NCI-H2171 treated with DMSO at 0.1 percent for 48 hours (cell line): ENCODE measurements at regions not wholly inside any gene's neighbourhood (a gene's known extent, or its start where the extent isn't known, plus 50 kb on each side); places are given as distances from the start of the nearest gene placed in this dataset.
"Not testable (repeated sequence)": the region's sequence is repeated elsewhere in the genome, so short reads cannot be mapped to it uniquely, and the experiment has no call there.

Source experiments
- DNase-seq: peaks from one replicate; lab custom pipeline; 2025; lab: John Stamatoyannopoulos, UW

DNA sequence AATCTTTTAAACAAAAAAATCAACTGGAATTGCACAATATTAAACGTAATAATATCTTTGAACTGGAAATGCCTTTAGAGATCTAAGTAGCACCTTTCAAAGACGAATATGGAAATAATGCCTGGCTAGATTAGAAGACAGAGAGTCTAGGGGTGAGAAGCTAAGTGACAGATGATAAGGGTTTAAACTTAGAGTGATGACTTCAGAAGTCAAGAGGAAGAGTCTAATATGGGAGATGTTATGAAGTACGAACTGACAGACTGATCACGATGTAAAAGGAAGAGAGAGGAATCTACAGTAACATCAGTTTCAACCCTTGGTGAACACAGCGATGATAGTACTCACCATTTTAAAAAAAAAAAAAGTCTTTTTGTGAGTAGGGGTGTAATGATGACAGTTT is 57.9 kb downstream of the HINT1 start:
- no peak for DNase-seq

DNA sequence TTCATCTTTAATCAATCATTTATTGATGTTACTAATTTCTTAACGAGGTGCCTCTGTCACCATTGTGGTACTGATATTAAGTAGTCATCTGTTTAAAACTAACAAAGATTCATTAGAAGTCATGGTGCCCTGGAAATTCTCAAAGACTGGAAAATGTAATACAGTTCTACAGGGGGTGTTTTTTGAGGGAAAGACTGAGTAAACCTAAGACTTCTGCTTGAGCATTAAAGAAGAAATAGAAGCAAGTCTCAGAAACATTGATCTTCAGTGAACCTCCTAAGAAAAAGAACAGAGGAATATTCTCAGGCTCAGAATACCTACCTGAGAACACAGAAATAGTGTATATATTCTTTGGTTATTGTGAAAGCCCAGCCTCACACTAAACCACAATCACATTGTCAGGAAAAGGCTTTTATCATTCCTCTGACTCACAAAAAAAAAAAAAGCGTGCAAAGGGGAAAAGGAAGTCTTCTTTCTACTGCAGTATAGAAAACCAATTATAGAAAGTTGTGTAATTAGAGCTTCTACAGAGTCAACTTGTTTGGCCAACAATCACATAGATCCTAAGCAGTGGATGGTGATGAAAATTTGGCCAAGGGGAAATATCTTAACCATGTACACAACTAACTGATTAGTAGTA is 60.8 kb downstream of the HINT1 start:
- DNase-seq, result no peak

DNA sequence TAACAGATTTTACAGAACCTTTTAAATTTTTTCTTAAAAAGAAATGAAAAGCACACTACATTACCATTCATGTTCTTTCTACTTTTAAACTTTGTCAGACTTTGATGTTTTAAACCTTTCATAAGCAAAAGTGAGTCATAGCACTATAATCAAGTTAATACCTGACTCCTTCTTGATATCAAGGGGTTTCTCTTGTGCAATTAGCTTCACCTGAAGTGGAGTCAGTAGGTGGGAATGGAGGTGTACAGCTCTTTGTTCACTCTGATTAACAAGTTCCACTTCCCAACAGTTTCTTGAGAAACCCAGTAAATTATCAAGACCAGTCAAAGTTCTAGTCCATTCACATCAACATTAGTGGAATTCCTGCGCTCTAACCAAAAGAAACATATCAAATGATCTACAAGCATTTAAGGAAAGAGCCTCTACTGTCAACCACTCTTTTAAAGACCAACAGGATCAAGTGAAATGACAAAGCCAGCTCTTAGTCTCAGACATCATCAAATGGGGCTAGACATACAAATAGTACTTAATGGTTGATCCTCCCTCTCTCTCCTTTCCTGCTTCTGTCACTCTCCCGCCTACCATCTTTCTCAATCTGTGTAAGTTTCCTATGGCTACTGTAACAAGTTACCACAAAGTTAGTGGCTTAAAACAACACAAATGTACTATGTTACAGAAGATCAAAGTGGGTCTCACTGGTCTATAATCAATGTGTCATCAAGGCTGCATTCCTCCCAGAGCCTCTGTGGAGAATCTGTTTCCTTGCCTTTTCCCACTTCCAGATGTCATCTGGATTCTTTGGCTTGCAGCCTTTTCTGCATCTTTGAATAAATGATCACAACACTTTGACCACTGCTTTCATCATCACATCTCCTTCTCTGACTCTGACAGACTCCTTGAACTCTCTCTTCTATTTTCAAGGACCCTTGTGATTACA is 68.0 kb downstream of the HINT1 start:
- no peak for DNase-seq

DNA sequence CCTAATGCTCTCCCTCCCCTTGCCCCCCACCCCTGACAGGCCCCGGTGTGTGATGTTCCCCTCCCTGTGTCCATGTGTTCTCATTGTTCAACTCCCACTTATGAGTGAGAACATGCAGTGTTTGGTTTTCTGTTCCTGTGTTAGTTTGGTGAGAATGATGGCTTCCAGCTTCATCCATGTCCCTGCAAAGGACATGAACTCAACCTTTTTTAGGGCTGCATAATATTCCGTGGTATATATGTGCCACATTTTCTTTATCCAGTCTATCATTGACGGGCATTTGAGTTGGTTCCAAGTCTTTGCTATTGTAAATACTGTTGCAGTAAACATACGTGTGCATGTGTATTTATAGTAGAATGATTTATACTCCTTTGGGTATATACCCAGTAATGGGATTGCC is 69.5 kb downstream of the HINT1 start:
- not testable (repeated sequence) for DNase-seq

DNA sequence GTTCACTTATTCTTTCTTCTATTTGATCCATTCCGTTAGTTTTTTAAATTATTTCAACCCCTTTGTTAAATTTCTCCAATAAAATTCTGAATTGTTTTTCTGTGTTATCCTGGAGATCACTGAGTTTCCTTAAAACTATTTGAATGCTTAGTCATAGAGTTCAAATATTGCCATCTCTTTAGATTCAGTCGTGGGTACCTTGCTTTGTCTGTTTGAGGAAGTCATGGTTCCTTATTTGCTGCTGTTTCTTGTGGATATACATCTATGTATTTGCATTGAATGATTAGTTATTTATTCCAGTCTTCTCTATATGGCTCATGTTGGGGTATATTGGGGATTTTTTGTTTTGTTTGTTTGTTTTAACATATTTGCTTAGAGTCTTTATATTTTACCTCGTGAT is 80.6 kb downstream of the HINT1 start:
- no peak for DNase-seq

DNA sequence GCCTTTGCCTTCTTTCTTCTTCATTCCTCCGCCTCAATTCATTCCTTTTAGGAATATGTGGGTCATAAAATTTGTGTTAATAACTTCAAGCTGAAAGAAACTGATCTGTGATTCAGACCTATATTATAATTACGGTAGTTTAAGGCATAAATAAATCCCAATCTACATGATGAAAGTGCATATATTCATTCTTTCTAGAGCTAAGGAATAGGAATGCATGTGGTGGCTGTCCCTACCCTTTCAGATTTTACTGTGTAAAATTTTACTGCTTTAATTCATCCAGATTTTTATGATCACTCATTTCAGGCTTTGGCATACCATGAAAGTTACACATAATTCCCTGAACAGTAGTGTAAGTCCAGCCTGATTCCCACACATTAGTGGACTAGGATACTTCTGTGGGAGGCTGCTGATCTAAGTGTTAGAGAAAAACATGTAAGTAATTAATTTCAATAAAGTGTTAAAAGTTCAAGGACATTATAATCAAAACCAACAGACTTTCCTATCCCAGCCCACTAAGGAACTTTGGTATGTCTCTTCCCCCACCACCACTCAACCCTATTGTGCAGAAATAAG is 83.1 kb downstream of the HINT1 start:
- DNase-seq, result no peak

DNA sequence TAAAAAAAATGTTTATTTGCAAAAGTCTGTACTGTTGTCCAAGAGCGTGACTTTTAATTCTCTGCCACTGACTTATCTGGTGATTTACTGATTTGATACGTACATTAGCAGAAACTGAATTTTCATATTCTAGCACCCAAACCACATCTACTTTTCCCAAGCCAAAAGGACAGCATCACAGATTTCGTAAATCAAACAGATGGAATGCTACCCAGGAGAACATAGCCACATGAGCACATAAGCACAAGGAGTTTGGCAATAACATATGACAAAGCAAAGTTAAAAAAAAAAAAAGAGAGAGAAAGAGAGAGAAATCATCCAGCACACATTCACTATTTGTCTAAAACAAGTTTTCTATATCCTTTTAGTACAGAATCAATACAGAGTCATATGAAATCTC is 83.7 kb downstream of the HINT1 start:
- DNase-seq, result no peak

DNA sequence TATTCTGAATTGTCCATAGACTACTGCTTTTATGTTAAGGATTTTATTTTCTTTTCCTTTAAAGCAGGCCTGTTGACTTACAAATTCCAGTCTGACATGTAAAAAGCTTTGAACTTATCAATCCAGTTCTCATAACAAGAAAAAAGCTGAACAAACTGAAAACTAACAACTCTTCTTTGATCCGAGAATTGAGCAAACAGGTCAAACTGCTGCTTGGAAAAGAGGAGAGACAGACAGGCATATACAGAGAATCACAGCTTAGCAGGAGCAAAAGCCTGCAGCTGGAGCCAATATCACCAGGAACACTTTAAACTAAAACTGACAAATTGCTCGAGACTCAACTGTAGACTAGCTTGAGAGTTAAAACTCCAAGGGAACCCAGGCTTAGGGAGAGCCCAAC is 85.8 kb downstream of the HINT1 start:
- DNase-seq, result no peak

DNA sequence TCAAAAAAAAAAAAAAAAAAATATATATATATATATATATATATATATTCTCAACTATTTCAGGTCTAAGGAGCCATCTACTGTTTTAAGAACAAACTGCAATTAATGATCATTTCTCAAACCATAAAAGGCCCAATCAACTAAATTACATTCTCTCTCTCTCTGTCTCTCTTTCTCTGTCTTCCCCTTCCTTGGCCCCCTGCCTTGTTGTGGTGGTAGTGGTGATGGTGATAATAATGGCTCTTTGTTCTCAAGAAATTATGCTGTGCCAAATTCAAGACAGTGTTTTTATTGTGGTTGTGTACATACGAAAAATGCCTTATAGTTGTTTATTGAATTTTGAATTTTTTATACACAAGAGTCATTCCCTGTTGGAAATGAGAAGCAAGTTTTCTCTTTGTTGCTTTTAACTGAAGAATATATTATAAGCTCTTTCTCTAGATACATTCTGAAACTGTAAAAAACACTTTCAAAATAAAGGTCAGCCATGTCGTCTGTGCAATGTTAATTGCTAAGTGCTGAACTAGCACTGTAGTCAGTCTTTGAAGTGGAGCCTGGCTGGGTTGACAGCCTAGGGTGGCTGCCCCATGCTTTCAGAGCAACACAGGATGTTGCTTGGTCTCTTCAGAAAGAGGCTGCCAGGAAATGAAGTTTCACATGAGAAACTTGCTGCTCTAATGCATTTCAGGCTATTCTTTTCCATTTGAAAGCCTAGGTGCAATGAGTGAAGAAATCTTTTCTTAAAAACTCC is 96.0 kb downstream of the HINT1 start:
- DNase-seq, result no peak

DNA sequence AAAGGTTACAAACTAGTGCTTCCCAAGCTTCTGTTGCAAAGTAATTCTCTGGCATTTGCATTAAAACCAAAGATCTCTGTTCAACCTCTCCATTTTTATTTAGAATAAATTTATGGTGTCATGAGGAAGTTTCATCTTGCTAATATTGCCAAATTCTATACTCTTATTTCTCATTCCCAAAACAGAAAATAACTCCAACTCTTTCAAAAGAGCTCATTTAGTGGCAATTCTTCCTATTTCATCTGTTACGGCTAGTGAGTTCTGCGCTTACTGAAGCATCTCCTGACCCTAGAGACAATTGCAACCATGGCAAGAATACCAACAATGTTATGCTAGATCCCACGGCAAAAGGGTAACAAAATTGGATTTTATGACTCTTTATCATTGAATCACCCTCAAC is 97.0 kb downstream of the HINT1 start:
- DNase-seq, result no peak

DNA sequence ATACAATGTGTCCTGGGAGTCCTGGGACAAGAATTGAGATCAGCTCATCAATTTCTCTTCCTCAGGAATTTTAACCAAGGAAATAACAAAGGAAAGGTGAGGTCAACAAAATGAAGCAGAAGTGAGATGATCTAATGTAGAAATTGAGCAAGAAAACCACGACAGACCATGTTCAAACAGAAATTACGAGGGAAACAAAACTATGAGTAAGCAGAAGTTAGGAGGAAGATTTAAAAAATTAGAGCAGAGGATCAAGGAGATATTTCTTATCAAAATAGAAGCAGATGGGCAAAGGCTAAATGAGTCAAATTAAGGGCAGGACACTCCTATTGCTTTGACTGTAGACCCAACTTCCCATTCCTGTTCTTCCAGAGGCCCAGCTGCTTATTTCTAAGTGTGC is 97.4 kb downstream of the HINT1 start:
- no peak for DNase-seq

DNA sequence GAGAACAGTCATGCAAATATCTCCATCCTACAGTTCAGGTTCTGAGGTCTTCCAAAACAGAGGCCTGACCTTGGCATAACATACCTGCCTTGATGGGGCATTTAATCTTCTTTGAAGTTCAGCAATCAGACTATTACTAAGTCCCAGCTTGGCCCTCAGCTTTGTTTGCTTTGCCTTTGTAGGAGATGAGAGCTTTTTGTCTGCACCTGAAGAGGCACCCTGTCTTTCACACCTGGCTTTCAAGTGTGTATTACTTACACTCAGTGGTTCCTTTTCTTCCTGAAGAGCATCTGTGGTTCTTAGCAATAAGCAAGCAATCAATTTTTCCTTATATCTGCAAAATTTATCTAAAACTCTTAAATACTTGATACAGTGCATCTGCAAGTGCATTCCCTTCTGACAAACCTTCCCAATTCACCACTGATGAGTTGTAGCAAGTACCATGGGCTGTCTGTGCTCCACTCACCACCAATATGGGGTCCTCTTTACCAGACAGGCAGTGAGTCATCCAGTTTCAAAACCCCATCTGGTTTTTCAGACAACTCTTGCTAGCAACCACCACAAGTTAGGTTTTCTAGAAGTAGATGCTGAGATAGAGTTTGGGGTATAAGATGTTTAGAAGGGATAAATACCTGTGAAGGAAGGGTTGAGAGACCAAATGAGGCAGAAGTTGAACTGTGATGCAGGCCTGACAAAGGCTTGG is 100.2 kb downstream of the HINT1 start:
- DNase-seq, result no peak

DNA sequence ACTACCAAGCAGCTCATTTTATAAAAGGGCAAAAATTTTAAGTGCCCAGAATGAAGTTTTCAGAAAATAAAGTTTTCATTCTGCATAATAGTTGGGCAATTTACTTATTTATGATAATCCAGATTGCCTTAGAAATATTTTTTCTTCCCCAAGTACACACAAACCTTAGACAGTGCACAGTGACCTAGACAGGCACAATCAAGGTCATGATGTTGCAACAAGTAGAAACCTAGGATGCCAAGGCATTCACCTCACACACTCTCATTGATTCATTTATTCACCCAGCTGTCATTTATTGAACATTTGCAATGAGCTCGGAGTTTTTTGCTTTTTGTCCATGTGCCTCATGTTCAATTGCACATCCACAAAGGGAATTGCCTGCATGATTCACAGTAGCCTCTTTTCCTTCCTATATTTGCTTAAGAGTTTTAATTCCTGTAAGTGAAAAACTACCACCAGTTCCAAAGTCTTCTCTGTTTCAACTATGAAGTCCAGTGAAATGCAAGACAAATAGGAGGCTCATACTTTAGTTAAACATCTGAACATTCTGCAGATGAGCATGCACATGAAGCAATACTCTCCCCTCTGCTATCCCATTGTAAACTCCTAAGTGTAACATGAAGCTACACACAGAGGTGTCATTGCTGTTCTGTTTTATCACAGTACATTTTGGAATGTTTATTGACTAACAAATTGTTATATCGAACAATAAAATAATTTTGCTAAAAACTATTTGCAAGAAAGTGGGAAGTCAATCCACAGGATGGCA is 122.9 kb downstream of the HINT1 start:
- no peak for DNase-seq

DNA sequence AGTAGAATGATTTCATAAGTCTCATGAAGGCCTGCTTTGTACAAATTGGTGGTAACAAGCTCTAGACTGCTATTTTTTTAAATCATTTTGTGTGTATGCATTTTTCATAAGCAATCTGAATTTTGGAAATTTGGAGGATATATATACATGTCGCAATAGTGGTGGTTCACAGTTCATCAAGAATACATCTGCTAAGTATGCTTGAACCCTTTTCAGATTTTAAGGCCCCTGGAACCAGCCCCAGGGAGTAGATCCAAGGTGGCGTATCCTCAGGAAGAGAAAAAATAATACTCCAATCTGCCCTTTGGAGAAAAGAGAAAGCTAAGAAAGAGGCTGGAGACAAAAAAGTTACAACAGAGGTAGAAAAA is 141.6 kb downstream of the HINT1 start:
- DNase-seq, result no peak

DNA sequence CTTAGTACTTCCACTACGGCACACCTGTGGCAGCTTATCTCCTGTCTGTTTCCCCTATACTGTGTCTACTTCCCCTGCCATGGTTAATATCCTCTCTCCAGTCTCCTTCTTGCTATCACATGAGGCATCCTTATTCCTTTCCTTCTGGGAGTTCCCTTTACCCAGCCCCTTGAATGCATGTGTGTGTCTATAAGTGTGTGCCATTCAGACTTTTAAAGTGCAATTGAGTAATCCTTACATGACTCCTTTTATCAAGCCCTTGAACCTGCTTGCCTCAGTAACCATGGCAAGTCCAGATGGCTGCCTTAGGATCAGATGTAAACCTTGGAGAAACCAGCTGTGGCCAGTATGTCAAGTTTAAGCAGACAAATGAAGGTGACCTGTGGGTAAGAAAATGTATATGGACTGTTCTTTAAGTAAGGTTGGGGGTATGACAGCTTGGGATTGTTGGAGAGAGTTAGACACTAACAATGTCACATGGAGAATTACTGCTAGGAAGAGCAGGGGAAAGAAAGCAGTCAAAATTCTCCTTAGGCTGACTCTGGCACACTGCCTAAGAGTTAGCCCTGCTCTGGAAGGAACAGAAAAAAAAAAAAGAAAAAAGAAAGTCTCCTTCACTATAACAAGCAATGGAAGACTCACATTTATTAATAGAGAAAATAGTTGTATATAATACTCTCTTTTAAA is 142.1 kb downstream of the HINT1 start:
- no peak for DNase-seq

DNA sequence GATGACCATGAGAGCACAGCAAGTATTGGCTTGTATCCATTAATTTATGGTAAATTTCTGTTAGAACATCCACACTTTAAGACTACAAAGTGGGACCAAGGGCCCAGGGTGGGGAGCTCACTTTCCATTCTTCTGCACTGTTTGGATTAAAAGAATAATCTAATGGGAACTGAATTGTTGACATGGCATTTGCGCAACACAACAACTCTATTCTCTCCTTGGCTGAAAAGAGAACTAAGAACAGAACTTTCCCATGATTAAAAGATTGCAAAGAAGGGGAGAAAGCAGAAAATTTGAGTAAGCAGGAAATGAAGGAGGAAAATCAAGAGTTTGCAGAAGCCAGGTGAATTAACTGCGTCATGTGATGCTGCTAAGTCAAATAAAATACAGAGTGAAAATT is 143.4 kb downstream of the HINT1 start:
- DNase-seq, result no peak

DNA sequence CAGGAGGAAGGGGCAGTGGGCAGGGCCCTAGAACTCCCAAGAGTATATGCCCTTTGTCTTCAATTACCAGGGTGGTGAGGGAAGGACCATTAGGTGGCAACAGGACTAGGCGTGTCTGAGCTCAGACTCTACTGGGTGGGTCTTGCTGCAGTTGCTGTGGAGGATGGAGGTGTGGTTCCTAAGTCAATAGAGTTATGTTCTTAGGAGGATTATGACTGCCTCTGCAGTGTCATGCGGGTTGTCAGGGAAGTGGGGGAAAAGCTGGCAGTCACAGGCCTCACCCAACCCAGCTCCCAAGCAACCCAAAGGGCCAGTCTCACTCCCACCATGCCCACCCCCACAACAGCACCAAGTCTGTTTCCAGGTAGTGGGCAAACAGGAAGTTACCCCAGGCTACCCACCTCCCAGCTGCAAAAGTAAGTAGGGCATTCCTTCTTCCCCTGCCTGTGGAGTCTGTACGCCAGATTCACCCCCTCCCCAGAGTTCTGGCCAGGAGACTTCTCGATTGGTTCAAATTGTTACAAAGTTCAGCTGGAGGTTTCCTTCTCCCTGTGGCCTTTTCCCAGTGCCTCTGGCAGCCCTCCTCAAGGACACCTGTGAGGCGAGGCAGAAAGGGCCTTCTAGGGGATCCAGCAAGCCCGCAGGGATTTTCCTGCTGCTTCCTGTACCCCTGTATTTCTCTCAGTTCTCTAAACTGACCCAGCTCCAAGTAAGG is 145.3 kb downstream of the HINT1 start:
- no peak for DNase-seq

DNA sequence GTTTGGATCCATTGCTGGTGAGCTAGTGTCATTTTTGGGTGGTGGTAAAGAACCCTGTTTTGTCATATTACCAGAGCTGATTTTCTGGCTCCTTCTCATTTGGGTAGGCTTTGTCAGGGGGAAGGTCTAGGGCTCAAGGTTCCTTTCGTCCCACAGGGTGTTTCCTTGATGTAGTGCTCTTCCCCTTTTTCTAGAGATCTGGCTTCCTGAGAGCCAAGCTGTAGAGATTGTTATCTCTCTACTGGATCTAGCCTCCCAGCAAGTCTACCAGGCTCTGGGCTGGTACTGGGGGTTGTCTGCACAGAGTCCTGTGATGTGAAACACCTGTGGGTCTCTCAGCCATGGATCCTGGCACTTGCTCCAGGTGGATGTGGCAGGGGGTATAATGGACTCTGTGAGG is 145.9 kb downstream of the HINT1 start:
- DNase-seq, result no peak

DNA sequence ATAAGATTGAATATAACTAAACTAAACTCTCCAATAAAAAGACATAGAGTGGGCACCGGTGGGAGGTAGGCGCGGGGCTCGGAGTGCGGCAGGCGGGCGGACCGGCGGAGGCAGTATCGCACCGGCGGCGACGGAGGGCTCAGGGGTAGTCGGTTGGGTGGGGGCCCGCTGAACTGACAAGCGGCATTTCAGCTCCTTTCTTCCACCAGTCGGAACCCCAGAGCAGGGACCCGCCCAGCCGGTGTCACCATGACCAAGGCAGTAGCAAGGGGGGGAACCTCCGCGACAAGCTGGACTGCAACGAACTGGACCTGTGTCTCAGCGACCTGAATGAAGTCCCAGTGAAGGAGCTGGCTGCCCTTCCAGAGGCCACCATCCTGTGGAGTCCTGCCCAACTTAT is 156.7 kb downstream of the HINT1 start:
- DNase-seq, result no peak
